Fibroblast of mammary gland (primary cell): ENCODE measurements at regions not wholly inside any gene's neighbourhood (a gene's known extent, or its start where the extent isn't known, plus 50 kb on each side); places are given as distances from the start of the nearest gene placed in this dataset.

Experiments
- DNase-seq: peaks from one replicate; pipeline ENCODE4 v3.0.0-alpha.2; 2010; ENCODE audit warnings: low read depth
- H3K4me3 ChIP-seq: 2 replicates; pipeline ENCODE4 v1.5.1; 2011; ENCODE audit warnings: low read depth, mild to moderate bottlenecking, low read length, moderate library complexity; ENCODE audit not compliant: control insufficient read depth
- TF ChIP-seq, protein P1 (sequence below): conservative IDR thresholded peaks from 2 replicates; pipeline ENCODE4 v1.5.1; 2011; ENCODE audit warnings: low read depth, low read length, inconsistent platforms; ENCODE audit not compliant: control insufficient read depth, insufficient read depth

DNA sequence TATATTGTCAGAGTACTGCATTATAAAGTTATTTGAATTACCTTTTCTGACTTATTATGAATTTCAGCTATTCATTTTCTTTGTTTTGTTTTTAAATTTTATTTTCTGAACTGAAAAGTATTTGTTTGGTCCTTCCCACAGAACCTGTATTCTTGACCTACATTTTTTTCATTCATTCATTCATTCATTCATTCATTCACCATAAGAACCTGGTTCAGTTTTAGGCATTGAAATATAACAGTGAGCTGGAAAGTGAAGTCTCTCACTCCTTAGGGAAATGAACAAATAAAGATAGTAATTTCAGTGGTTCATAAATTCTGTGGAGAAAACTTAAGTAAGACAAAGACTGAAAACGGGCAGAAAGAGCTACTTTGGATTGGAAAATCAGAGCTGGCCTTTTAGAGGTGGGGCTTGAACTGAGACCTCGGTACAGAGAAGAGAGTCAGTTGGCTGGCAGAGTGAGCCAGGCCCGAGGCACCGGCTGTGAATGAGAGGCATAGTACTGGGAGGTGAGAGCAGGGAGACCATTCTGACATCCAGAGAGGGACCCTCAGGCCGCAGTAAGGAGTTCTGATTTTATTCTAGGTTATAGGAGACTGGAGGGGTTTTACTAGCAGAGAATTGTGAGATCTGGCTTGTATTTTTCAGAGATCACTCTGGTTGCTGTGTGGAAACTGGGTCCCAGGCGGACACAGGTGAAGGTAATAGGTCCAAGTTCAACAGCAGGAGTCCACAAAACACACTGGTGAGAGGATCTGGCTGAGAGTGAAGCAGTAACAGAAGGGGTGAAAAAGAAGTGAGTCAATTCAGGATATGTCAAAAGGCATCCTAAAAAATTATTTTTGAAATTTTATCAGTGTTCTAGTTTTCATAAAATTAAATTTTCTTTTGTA, 75.8 kb upstream of the FN1 start:
- TF ChIP-seq, protein P1, sequence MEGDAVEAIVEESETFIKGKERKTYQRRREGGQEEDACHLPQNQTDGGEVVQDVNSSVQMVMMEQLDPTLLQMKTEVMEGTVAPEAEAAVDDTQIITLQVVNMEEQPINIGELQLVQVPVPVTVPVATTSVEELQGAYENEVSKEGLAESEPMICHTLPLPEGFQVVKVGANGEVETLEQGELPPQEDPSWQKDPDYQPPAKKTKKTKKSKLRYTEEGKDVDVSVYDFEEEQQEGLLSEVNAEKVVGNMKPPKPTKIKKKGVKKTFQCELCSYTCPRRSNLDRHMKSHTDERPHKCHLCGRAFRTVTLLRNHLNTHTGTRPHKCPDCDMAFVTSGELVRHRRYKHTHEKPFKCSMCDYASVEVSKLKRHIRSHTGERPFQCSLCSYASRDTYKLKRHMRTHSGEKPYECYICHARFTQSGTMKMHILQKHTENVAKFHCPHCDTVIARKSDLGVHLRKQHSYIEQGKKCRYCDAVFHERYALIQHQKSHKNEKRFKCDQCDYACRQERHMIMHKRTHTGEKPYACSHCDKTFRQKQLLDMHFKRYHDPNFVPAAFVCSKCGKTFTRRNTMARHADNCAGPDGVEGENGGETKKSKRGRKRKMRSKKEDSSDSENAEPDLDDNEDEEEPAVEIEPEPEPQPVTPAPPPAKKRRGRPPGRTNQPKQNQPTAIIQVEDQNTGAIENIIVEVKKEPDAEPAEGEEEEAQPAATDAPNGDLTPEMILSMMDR = no peak
- DNase-seq = no peak

DNA sequence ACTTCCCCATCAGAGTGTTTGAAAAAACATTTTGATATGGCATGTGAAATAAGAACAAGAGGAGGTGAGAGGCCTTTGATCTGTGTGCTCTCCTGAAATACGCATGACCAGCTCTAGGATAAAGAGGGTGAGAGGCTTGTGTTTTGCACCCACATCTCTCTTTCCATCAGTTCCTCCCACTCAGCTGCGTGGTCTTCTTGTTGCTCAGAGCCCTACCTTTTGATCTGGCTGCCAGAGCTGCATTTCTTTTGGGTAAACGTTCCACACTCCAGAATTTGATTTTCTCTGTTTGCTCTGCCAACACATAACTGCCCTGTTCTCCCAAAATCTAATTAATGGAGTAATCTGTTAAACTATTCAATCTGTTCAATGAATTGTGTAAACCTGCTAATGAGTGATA, 72.0 kb upstream of the FN1 start:
- TF ChIP-seq, protein P1 = no peak
- no peak for DNase-seq

More for the DNA sequence above, 75.8 kb upstream of the FN1 start:
- no peak overlapping the region for H3K4me3 ChIP-seq

DNA sequence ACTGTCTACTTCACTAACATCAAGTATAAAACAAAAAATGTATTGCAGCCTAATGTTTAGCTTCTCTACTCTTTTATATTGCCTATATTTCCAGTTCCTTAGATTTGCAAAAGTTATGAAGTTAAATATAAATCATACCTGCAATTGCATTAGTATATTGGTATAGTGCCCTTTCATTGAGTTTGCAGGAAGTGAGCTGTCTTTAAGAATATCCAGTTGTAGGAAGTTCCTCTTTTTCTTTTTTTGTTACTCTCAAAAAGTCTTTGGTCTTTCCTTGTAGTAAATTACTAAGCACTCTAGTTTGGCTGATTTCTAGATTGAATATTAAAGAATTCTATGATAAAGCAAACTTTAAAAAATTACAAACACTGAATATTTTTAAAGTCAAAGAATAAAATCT, 71.3 kb upstream of the FN1 start:
- TF ChIP-seq, protein P1 = no peak
- DNase-seq = no peak
- no peak overlapping the region for H3K4me3 ChIP-seq

More for the DNA sequence above, 72.0 kb upstream of the FN1 start:
- no peak overlapping the region for H3K4me3 ChIP-seq

DNA sequence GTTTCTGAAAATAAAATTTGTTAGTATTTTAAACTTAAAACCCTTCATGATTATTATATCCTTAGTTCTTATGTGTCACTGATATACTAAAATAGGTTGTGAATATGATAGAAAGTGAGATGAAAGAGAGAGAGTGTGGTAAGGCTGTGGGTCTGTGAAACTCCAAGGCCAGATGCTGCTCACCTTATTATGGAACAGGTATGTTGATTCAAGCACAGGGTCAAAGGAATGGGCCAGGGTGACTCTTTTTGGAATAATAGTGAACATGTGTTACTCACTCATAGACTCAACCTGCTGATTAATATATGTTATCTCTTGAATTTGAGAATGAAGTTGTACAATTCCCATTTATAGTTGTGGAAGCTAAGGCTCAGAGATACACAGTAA, 70.7 kb upstream of the FN1 start:
- no peak overlapping the region for H3K4me3 ChIP-seq
- TF ChIP-seq, protein P1 = no peak
- DNase-seq = no peak

DNA sequence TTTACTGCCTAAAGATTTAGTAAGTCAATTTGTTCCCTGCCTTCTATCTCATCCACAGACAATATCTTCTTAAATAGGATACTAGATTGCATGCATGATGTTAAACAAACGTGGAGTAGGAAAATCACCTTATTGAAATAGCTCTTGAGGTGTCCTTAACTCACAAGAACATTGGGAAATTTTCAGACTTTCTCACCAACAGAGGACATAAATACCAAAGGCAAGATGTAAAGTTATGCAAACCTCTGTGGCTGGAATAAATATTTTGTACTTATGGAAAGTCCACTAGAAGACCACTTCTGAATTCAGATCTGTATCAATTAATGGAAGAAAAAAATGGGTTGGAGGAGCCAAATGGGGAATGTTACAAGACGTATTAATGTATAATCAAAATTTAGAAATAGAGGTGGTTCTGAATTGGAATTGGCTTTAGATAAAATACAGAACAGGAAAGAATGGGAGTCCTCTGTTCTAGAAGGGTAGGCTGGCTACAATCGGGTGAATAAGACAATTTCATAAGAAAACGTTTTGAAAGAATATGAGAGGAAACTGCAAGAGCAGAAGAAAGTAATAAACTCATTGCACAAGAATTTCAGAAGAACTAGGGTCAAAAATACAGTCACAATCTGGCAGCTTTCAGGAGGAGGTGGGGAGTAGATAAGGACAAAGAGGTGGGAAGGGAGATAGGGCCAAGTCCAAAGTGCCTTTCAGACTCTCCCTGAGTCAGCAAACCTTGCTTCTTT, 69.3 kb upstream of the FN1 start:
- H3K4me3 ChIP-seq = no peak overlapping the region
- DNase-seq = peak; percentile 86
- TF ChIP-seq, protein P1 = no peak

DNA sequence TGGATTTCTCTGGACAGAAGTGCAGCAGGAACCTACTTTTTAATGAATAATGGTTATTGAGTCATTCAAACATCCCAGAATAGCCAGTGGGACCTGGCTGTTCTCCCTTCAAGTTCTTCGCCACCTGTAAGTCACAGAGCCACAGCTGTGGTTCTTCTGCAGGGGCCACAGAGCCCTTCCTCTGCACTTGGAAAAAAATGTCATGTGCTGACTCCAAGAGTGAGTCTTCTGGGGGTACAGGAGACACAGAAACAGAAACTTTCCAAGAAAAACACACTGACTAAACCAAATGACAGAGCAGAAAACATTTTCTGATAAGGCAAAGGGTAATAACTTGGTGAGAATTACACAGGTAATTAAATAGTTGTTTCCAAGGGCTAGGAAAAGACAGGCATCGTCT, 68.7 kb upstream of the FN1 start:
- TF ChIP-seq, protein P1 = no peak
- peak; percentile 28 for DNase-seq
- no peak overlapping the region for H3K4me3 ChIP-seq
